GM21360 (cell line): ENCODE measurements at regions not wholly inside any gene's neighbourhood (a gene's known extent, or its start where the extent isn't known, plus 50 kb on each side); places are given as distances from the start of the nearest gene placed in this dataset.
A peak's percentile ranks its signal among the peaks of the same experiment; 100 is the strongest.

ENCODE experiments used
- ATAC-seq: cut with Tn5 transposase; IDR thresholded peaks from one replicate; pipeline ENCODE4 v1.9.1; 2021; ENCODE audit warnings: mild to moderate bottlenecking, moderate library complexity; ENCODE audit not compliant: unreplicated experiment

DNA sequence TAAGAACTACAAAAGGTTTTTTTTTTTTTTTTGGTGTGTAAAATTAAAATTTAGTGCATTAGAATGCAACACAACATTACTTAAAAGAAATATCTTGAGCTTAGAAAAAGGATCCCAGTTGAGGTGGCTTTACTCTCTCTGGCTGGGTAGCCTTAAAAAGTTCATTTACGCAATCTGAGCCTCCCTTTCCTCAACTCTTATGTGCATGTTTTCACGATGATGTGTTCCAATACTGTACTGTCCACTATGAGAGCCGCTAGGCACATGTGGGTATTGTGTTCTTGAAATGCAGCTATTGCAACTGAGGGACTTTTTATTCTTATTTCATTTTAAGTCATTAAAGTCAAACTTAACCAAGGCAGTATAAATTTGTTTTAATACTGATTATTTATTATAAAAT is 460.9 kb upstream of the SYT1 start:
- ATAC-seq = no peak

DNA sequence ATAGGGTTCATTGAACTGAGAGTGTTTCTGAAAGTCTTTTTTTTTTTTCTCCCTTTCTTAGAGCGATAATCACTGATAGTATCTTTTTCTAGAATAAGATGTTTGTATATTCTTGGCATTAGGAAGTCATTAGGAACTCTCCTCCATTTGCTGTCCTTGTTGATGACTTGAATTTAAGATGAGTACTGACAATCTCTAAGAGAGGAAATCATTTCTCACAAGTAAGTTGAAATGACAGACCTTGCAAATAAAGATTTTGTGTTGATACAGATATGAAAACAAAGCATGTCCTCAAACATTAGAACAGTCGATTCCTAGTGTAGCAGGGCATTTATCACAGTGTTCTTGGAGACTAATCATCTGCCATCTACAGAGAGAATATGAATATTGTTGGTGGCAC is 458.4 kb upstream of the SYT1 start:
- ATAC-seq = no peak

DNA sequence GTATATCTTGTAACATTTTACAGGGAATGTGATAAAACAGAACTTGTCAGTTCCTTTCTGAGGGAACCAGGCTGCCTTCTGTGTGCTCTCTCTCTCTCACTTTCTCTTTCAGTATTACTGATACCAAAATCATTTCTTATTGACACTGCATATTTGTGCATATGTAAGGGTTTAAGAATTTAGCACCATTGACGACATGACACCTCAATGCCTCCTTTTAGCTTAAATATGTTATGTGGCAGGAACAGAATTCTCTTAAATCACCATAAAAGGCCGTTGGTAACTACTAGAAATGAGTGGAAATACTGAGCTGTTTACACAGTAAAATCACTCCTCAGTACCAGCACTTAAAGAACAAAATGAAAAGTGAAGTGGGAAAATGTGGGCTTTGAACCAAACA is 457.7 kb upstream of the SYT1 start:
- ATAC-seq = peak; percentile 97

DNA sequence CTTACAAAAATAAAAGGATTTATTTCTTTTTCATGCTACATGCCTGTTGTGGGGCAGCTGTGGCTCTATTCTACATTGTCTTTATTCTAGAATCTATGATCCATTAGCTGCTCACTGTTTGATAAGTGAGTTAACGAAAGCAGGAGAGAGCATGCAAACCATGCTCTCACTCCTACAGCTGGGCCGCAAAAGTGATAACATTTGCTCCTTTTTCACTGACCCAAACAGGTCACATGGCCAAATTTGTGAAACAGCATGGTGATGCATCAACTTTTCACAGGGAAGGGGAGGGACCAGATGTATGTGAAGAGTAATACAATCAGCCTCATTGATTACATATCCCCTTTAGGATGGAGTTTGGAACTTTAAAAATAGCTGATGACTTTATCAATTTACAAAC is 456.9 kb upstream of the SYT1 start:
- no peak for ATAC-seq

DNA sequence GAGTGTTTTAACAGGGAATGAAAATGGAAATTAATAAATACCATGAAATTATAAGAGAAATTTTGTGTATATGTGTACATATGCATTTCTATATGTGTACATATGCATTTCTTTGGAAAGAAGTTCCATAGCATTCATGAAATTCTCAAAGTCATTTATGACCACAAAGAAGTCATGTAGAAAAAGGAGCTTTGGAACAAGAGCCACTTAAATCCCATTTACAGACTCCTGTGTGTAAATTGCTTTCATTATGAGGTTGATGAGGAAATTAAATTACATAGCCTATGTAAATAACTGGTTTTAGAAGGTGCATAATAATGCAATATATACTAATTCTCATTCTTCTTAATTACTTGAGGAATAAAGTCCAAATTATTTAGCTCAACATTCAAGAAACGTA is 450.5 kb upstream of the SYT1 start:
- no peak for ATAC-seq

DNA sequence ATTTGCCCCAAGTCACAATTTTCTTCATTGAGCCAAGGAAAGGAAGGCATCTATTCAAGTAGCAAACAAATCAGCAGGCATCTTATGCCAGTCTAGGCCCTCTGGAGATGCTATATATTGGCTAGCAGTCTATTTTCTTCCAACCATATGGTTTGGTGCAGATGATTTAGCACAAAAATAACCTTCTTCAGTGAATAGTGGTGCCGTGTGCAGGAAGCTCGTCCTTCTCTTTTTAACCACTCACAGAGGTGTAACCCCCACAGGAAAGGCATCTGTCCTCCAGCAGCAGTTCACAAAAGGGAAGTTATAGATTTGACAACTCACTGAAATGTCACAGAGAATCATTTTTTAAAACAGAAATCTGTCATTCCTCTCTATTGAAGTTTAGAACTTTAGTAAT is 445.7 kb upstream of the SYT1 start:
- ATAC-seq = no peak

DNA sequence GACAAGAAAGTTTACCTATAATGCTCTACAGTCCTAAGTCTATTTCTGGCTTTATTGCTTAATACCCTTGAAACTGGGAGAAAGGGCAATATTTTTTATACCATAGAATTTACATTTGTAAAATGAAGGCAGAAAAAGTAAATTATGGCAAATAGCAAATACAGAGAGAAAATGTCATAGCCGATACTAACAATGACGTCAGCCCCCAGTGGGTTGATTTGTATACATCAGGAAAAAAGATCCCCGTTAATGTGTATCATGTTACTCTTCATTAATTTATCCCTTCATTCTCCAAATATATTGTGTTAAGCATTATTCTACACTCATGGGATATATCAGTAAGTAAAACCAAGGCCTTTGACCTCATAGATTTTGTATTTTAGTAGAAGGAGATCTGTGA is 445.1 kb upstream of the SYT1 start:
- no peak for ATAC-seq

DNA sequence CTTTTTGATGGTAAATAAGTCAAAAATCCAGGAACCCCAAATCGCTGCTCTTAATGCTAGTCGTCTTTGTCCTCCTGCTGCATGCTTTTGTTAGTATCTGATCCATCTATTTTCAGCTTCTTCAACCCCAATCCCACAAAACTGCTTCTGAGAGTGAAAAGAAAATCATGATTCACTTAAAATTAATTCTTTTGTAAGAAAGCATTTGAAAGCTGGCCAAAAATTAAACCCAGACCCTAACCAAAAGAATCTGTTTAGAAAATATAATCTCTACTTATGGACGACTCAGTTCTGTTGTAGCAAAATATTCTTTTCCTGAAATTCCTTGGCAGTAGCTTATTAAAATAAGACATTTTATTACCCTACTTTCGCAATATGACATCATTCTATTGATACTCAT is 443.6 kb upstream of the SYT1 start:
- ATAC-seq = no peak

DNA sequence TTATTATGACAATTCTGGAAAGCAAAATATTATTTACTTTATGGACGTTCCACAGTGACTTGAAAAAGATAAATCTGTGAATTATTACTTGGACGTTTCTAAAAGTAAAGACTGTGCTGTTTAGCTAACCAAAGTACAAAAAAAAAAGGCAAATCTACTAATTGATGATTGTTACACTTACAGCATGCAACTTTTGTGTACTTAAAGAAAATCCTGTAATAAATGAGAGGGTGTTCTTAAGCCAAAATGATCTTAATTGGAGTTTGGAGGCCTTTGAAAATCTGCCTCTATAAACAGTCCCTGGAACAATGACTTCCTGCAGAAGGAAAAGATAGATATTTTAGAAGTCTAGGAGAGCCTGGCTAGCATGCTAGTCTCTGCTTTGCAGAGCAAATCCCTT is 434.0 kb upstream of the SYT1 start:
- ATAC-seq = no peak

DNA sequence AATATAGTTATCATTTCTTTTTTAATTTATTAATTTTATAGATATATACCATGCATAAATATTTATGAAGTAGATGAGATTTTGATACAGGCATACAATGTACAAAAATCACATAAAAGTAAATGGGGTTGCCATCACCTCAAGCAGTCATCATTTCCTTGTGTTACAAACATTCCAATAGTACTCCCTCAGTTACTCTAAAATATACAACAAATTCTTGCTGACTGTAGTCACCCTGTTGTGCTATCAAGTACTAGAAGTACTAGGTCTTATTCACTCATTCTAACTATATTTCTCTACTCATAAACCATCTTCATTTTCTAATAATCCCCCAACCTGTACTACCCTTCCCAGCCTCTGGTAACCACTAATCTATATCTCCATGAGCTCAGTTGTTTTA is 432.6 kb upstream of the SYT1 start:
- no peak for ATAC-seq

DNA sequence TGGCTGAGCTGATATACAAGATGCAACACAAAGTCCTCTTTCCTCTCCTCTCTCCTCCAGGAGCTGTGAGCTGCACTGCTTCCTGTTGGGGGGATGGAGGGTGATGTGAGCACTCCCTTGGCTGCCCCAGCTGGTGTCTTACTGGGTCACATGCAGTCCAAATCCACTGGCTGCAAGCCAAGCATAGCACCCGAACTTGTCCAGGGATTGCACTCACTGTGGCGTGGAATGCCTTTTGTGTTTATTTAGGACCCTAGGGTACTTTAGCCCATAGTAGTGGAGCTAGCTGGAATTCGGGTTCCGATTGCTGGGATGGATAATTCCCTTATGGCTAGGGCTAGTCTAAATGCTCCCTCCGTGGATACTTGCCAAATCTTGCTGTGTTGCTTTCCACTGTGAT is 424.9 kb upstream of the SYT1 start:
- no peak for ATAC-seq

DNA sequence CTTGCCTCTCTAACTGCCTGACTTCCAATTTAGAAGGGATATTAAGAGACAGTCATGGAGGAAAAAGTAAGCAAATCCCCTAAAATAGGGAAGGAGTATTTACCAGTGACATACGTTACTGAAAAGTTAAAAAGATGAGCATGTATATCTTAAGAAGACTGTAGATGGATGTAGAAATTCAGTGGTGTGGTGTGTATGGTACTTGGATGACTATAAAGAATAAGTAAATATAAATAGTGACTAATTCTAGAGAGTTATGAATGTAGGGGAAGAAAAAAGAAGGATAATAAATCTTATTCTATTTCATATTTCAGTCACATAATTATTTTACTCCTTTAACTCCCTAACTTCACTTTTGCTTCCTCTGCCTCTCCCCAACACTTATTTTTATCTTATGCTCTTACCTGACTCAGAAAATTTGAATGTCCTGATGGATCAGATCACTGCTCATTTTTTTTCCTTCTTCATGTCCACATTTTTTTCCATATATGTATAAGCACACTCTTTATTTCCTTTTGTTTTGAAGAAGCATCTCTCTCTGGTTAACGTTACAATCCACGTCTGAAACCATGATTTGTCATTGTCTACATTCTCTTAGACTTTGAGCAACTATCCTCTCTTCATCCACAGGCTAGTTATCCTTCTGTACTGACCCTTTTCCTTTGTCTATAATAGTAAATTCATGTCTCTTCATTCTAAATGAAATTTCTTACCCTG is 422.7 kb upstream of the SYT1 start:
- no peak for ATAC-seq

DNA sequence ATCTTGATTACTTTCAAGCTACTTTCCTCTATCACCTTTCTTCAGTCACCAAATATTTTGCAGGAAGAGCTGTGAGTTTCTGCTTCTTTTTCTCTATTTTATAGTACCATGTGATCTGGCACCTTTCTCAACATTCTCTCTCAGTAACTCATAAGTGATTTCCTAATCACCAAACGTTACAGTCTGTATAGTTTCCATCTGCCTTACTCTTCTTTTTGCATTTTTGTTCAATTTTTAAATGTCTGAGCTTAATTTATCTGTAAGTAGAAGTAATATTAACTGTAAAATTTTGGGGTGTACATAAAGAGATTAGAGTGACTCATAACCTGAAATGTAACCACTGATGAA is 422.1 kb upstream of the SYT1 start:
- ATAC-seq = no peak

DNA sequence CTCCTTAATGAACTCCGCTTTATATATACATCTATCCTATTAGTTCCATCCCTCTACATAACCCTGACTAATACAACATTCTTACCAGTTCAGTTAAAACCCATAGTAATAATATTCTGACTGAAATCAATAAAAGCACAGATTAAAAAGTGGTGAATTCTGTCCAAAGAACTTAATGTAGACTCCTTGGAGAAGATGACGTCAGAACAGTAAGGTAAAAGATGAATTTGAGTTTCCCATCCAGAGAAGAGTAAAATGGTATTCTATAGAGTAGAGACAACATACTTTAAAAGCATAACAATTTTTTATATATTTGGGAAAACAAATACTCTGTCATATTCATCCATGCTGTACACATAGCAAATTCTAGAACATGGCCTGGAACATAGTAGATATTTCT is 418.0 kb upstream of the SYT1 start:
- no peak for ATAC-seq

DNA sequence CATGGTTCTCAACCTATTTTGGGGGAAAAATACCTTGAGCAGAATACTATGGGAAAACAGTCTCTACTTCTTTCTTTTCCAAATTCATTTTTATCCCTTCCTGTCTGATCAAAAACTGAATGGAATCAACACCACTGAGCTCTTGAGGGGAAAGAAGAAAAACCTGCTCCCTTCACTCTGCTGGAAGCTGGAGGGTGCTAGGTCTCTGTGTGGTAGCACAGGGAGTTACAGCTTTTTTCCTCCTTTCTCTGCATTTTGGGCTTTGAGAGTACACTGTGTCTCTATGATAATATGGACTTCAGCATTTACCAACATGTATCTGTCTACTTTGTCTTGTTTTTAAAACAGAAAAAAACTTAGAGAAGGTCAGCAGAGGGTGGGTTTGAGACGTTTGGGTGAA is 417.2 kb upstream of the SYT1 start:
- no peak for ATAC-seq

DNA sequence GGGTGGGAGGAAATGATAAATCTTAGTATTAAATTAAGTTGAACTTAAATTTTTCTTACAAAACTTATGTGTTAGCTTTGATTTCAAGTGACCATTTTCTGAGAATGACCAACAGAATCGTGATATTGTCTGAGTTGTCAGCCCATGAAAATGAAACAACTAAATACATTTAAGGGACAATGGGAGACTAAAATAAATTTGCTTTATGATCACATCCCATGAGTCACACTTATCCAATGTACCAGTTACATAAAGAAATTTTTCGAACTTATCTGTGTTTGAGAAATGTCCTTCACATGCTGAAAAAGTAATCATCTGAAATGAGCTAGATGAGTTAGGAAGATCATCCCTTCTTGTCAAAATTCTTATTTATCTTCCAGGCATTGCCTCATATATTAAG is 415.9 kb upstream of the SYT1 start:
- ATAC-seq = no peak

DNA sequence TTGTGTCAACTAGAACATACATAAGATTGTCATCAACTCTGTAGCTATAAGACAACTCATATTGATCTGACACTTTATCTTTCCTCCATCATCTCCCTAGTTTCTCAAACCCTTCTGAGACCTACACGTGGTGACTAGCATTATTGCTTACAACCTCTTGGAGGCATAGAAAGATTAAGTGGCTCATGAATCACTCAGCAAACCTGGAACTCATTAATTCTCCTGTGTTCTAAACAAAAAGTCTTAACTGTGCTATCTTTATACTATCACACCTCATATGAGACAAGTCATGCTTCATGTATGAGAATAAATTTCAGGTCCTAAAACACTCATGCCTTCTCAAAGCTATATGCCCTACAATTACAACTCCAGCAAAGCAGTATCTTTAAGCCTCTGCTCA is 408.6 kb upstream of the SYT1 start:
- ATAC-seq = no peak

DNA sequence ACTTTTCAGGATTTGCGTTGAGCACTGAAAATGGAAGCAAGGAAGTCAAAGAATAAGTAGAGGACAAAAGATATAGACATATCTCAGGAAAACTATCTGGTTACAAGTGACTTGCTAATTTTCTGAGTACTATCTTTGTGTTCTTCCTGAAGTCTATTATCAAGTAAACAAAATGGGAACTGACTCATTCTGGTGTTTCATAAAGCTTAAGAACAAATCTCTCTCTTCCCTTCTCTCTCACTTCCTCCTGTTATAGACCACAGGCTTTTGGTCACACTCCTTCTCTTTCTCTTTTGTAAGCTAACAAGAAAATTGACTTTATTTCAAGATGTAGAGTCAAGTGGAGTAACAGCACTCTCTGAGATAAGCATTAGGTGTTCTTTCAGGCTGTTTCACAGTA is 406.6 kb upstream of the SYT1 start:
- peak; percentile 99 for ATAC-seq

DNA sequence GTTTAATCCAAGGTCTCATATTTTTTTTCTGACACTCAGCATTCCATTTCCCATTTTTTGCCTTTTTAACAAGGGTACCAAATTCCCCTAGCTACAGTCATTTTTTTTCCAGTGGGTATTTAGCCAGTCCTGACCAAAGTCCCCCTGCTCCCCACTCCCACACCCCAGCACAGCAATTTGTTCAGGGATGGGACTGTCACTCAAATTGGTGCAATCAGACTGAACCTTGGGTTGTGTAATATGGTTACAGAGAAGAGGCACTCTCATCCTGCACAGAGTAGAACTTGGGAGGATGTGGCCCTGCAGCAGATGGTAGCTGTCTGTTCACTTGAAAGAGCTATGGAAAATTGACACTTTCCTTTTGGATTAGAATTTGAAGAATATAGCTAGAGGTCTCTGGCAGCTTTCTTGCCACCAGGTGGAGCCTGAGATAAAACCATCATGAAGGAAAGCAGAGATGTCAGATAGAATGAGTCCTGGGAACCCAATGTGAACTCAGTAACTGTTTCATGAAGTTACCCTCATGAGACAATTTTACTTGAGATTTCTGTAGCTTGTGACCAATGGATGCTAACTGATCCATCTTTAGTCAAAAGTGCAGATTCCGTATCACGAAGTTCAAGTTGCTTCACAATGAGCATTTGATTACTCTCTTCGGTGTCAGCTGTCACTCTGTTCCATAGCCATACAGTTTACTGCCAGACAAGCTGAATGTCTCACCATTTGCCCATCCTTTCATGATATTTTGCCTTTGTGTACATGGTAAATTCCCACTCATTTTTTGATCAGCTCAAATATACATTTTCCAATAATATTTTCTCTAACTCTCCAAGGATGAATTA is 394.0 kb upstream of the SYT1 start:
- ATAC-seq = peak; percentile 49

DNA sequence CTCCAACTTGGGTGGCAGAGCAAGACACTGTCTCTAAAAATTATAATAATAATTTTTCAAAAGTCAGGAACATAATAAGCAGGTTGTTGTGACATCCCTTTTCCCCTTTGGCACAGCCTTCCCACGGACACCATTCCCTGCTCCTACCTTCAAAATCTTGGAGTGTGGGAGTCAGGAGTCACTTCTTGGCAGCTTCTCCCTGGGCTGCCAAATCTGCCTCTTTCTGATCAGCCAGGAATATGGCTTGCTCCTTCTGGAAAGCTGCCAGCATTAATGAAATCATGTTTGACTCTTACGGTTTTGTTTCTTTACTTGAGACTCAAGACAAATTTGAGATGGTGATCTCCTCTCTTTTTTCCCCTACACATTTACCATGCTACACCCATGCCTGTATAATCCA is 391.4 kb upstream of the SYT1 start:
- no peak for ATAC-seq

DNA sequence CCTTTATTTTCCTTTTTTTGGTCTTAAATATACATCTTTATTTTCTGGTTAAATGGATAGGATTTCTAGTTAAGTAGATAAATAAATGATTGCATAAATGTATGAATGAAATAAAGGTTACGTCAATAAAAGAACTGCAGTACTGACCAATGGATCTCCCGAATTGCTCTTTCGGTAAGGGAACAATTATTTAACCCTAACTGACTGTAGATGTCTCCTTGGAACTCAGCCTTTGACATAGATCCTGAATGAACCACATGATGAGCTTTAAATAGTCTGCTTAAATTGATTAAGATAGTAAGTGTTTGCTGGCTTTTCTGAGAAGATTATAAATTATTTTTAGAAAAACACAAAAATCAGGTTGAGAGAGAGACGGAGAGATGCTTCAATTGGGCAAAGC is 391.0 kb upstream of the SYT1 start:
- ATAC-seq = no peak

DNA sequence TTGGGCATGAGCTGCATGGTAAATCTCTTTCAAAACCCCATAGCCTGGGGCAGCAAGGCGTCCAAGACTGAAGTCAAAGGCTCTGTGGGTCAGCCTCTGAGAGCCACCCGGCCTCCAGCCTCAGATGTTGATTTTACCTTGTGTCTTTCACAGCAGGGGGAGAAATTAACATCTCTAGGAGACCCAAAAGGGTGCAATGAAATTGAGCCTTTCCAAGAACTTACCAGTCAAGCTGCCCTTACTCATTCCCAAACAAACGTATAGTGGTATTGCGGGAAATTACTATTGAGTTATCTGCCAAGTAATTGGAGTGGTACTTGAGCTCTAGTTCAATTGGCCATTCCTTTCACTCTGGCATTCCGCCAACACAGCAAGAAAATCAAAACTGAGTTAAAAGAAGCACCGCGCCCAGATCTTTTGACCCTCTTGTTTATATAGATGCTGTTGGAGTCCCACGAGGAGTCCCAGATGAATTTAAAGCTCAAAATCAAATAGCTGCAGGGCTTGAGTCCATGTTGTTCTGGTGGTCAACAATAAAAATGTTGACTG is 380.7 kb upstream of the SYT1 start:
- ATAC-seq = no peak
